PC-9 (cell line): ENCODE measurements at regions not wholly inside any gene's neighbourhood (a gene's known extent, or its start where the extent isn't known, plus 50 kb on each side); places are given as distances from the start of the nearest gene placed in this dataset.

Experiments
- BruUV-seq: library from RNA; stranded (reverse); fragments of 400-500 nt; replicated peaks from 2 replicates; lab custom pipeline; 2021; lab: Mats Ljungman, UMichigan
- CTCF ChIA-PET: fragments of 300-600 bp; sonication (Branson Sonifier 250); formaldehyde crosslinking; loops from one replicate; lab custom pipeline; 2022; ENCODE audit warnings: antibody characterized with exemption; lab: Charles Lee
- POLR2A ChIA-PET: fragments of 300-600 bp; sonication (Branson Sonifier 250); formaldehyde crosslinking; loops from one replicate; lab custom pipeline; 2022; ENCODE audit warnings: antibody characterized with exemption; ENCODE audit not compliant: unreplicated experiment; lab: Charles Lee
- DNase-seq, 2 experiments: peaks; one replicate each; pipeline versions ENCODE4 v3.0.0 to v3.0.0-alpha.2; 2015 to 2022; ENCODE audit warnings: mixed read lengths in 1 of 2
- H2AFZ ChIP-seq: fragments of 200-600 bp; sonication (generic); 2 replicates; pipeline ENCODE4 v1.8.1; 2017; ENCODE audit warnings: antibody characterized with exemption
- H3F3A ChIP-seq: fragments of 200-600 bp; sonication (generic); 2 replicates; pipeline ENCODE4 v1.8.1; 2017; ENCODE audit warnings: antibody characterized with exemption, mild to moderate bottlenecking, low read depth; ENCODE audit not compliant: insufficient read depth
- H3K27ac ChIP-seq: fragments of 200-600 bp; sonication (generic); 2 replicates; pipeline ENCODE4 v1.6.1; 2016; ENCODE audit warnings: mixed run types
- H3K27me3 ChIP-seq: fragments of 200-600 bp; sonication (generic); 2 replicates; pipeline ENCODE4 v1.6.1; 2016; ENCODE audit warnings: low read depth, mixed run types; ENCODE audit not compliant: insufficient read depth
- H3K36me3 ChIP-seq: fragments of 200-600 bp; sonication (generic); 2 replicates; pipeline ENCODE4 v1.6.1; 2016; ENCODE audit warnings: low read depth, mixed run types
- H3K4me1 ChIP-seq: fragments of 200-600 bp; sonication (generic); replicated peaks from 2 replicates; pipeline ENCODE4 v1.6.1; 2016; ENCODE audit warnings: mixed run types; ENCODE audit not compliant: insufficient read depth
- H3K4me2 ChIP-seq: fragments of 200-600 bp; sonication (generic); 2 replicates; pipeline ENCODE4 v1.6.1; 2017; ENCODE audit warnings: mixed run types
- H3K4me3 ChIP-seq: fragments of 200-600 bp; sonication (generic); 2 replicates; pipeline ENCODE4 v1.6.1; 2016; ENCODE audit warnings: mixed run types
- H3K79me2 ChIP-seq: fragments of 200-600 bp; sonication (generic); 2 replicates; pipeline ENCODE4 v1.6.1; 2017; ENCODE audit warnings: low read depth, mixed run types
- H3K9me2 ChIP-seq: fragments of 200-600 bp; sonication (generic); 2 replicates; pipeline ENCODE4 v1.8.1; 2017; ENCODE audit warnings: mild to moderate bottlenecking; ENCODE audit not compliant: insufficient read depth
- H3K9me3 ChIP-seq: fragments of 200-600 bp; sonication (generic); 2 replicates; pipeline ENCODE4 v1.8.1; 2016; ENCODE audit warnings: low read depth; ENCODE audit not compliant: insufficient read depth
- H4K20me1 ChIP-seq: fragments of 200-600 bp; sonication (generic); 2 replicates; pipeline ENCODE4 v1.8.1; 2017; ENCODE audit not compliant: insufficient read depth
- CTCF ChIP-seq: fragments of 200-600 bp; sonication (generic); conservative IDR thresholded peaks from 2 replicates; pipeline ENCODE4 v1.6.1; 2017; ENCODE audit warnings: mixed run types, antibody characterized with exemption, mild to moderate bottlenecking, moderate library complexity
- EZH2 ChIP-seq: fragments of 200-600 bp; sonication (generic); IDR thresholded peaks from 2 replicates; pipeline ENCODE4 v1.8.0; 2017; ENCODE audit warnings: antibody characterized with exemption, low read depth
- intact Hi-C: fragments of 100-400 bp; cut with micrococcal nuclease; formaldehyde crosslinking; loops from one replicate; pipeline ENCODE4 v1.10.0; 2022; ENCODE audit not compliant: unreplicated experiment

GRCh38 chr10:124279882-124280281 lies 138.8 kb downstream of the OAT start:
- POLR2A ChIA-PET: no interaction called here
- no peaks in the 10 kb centered on the region for H3K79me2 ChIP-seq
- H3K27ac ChIP-seq: no peak overlapping the region
- H3K36me3 ChIP-seq: no peaks in the 10 kb centered on the region
- no peak for DNase-seq
- intact Hi-C loops: no loop called here
- H3K4me3 ChIP-seq: no peak overlapping the region
- no TSS peak for BruUV-seq
- H3K27me3 ChIP-seq: no peaks in the 10 kb centered on the region
- no peak overlapping the region for H3K4me2 ChIP-seq
- CTCF ChIA-PET: no interaction called here
- H3K4me1 ChIP-seq: no peaks in the 10 kb centered on the region
- no peaks in the 10 kb centered on the region for H4K20me1 ChIP-seq
- TF ChIP-seq CTCF (no peak), EZH2 (no peak)
- no peak overlapping the region for H2AFZ ChIP-seq
- H3K9me3 ChIP-seq: no peaks in the 10 kb centered on the region
- H3F3A ChIP-seq: no peaks in the 10 kb centered on the region
- no peaks in the 10 kb centered on the region for H3K9me2 ChIP-seq

- H3K79me2 ChIP-seq: no peaks in the 10 kb centered on the region
- no peak overlapping the region for H2AFZ ChIP-seq
- H4K20me1 ChIP-seq: no peaks in the 10 kb centered on the region
- CTCF ChIA-PET: no interaction called here
- no peak for TF ChIP-seq CTCF
- TF ChIP-seq EZH2: no peak
- no peaks in the 10 kb centered on the region for H3K9me2 ChIP-seq
- intact Hi-C loops: no loop called here
- POLR2A ChIA-PET: no interaction called here
- no peaks in the 10 kb centered on the region for H3K36me3 ChIP-seq
- no peak for DNase-seq
- H3K9me3 ChIP-seq: no peaks in the 10 kb centered on the region
- no peaks in the 10 kb centered on the region for H3K27me3 ChIP-seq
- H3K4me2 ChIP-seq: no peak overlapping the region
- no peak overlapping the region for H3K27ac ChIP-seq
- H3F3A ChIP-seq: no peaks in the 10 kb centered on the region
- H3K4me1 ChIP-seq: no peaks in the 10 kb centered on the region
- BruUV-seq: no TSS peak
- H3K4me3 ChIP-seq: no peak overlapping the region
These were observed 139.4 kb downstream of the OAT start for GRCh38 chr10:124279298-124279697.

- no peaks in the 10 kb centered on the region for H3K27me3 ChIP-seq
- no peak overlapping the region for H2AFZ ChIP-seq
- H3K36me3 ChIP-seq: no peaks in the 10 kb centered on the region
- H3K9me2 ChIP-seq: no peaks in the 10 kb centered on the region
- no peaks in the 10 kb centered on the region for H4K20me1 ChIP-seq
- H3K9me3 ChIP-seq: no peaks in the 10 kb centered on the region
- TF ChIP-seq CTCF (no peak), EZH2 (no peak)
- intact Hi-C loops: no loop called here
- H3K4me3 ChIP-seq: no peak overlapping the region
- no peaks in the 10 kb centered on the region for H3F3A ChIP-seq
- ChIA-PET POLR2A (no interaction called here), CTCF (no interaction called here)
- no peak for DNase-seq
- no peak overlapping the region for H3K4me2 ChIP-seq
- H3K27ac ChIP-seq: no peak overlapping the region
- BruUV-seq: no TSS peak
- H3K79me2 ChIP-seq: no peaks in the 10 kb centered on the region
- H3K4me1 ChIP-seq: no peaks in the 10 kb centered on the region
These were observed 140.4 kb downstream of the OAT start for GRCh38 chr10:124278356-124278755.
